ENCODE measurements at regions not wholly inside any gene's neighbourhood (a gene's known extent, or its start where the extent isn't known, plus 50 kb on each side); places are given as distances from the start of the nearest gene placed in this dataset.
A peak's percentile ranks its signal among the peaks of the same experiment; 100 is the strongest.

DNA sequence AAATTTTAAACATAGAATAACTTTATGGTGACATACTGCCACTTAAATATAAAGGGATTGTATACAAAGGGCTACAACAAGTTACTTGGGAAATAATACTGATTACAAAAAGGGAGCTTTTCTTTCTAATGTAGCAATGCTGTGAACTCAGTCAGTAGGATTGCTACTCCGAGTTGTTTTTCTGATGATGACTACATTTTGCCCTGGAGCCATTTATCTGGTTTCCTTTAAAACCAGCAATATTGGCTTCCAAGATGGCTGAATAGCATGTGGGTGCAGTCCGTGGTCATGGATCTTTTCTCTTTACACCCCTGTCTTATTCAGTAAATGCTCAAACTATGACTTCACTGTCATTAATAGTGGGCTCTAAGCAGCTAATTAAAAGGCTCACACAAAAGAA, 92.6 kb upstream of the NEK7 start:
- Histone ChIP-seq H4K20me1 (ENCODE audit: control insufficient read depth, extremely low read depth, insufficient read depth, low read length) (no peaks in the 10 kb centered on the region), H2AFZ (ENCODE audit: low read length) (no peak overlapping the region), H3K36me3 (ENCODE audit: control insufficient read depth, insufficient read depth, low read length) (no peaks in the 10 kb centered on the region), H3K4me1 (ENCODE audit: control insufficient read depth, extremely low read depth, insufficient read depth, low read length) (no peaks in the 10 kb centered on the region), H3K9ac (ENCODE audit: insufficient read depth, low read length) (no peak overlapping the region), H3K9me3 (ENCODE audit: control insufficient read depth, insufficient read depth, low read depth, low read length) (no peaks in the 10 kb centered on the region), H3K27ac (ENCODE audit: insufficient read depth, low read length) (no peak overlapping the region), H3K4me3 (replicated peaks in 1 of 4; ENCODE audit: control extremely low read depth in 1 of 4, insufficient read depth in 1 of 4, low read depth in 3 of 4, low read length in 4 of 4) (no peak overlapping the region), H3K27me3 (ENCODE audit: control insufficient read depth, insufficient read depth, low read length) (no peaks in the 10 kb centered on the region), H3K4me2 (ENCODE audit: extremely low read depth, insufficient read depth, low read length) (no peak overlapping the region), H3K79me2 (ENCODE audit: control insufficient read depth, insufficient read depth, low read length) (no peaks in the 10 kb centered on the region)
- no peak for DNase-seq (ENCODE audit: low read depth in 2 of 2)
- TF ChIP-seq EZH2 (IDR thresholded peaks at IDR 0.05; ENCODE audit: low read length, missing control alignments), result no peak
- TF ChIP-seq, protein P1, sequence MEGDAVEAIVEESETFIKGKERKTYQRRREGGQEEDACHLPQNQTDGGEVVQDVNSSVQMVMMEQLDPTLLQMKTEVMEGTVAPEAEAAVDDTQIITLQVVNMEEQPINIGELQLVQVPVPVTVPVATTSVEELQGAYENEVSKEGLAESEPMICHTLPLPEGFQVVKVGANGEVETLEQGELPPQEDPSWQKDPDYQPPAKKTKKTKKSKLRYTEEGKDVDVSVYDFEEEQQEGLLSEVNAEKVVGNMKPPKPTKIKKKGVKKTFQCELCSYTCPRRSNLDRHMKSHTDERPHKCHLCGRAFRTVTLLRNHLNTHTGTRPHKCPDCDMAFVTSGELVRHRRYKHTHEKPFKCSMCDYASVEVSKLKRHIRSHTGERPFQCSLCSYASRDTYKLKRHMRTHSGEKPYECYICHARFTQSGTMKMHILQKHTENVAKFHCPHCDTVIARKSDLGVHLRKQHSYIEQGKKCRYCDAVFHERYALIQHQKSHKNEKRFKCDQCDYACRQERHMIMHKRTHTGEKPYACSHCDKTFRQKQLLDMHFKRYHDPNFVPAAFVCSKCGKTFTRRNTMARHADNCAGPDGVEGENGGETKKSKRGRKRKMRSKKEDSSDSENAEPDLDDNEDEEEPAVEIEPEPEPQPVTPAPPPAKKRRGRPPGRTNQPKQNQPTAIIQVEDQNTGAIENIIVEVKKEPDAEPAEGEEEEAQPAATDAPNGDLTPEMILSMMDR (conservative IDR thresholded peaks at IDR 0.05 in 1 of 2, IDR thresholded peaks at IDR 0.05 in 1 of 2; ENCODE audit: low read depth in 1 of 2, low read length in 2 of 2), result no peak

DNA sequence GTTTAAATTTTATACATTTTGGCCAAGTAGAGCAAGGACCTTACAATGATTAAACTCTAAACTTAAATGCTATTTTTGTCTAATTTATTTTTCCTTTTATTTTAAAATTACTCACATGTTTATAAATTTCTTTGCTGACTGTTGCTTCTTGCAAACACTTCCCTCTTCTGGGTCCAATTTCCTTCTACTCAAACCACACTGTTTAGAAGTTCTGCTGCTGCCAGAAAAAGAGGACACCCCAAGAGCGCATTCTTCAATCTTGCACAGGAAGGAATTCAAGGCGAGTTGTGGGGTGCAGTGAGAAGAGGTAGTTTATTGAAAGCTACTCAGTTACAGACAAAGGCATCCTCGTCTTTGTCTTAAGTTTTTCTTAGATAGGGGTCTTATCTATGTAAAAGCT, 88.5 kb upstream of the NEK7 start:
- Histone ChIP-seq H4K20me1 (ENCODE audit: control insufficient read depth, extremely low read depth, insufficient read depth, low read length) (no peaks in the 10 kb centered on the region), H3K36me3 (ENCODE audit: control insufficient read depth, insufficient read depth, low read length) (no peaks in the 10 kb centered on the region), H3K4me1 (ENCODE audit: control insufficient read depth, extremely low read depth, insufficient read depth, low read length) (no peaks in the 10 kb centered on the region), H3K9me3 (ENCODE audit: control insufficient read depth, insufficient read depth, low read depth, low read length) (no peaks in the 10 kb centered on the region), H3K9ac (ENCODE audit: insufficient read depth, low read length) (no peak overlapping the region), H3K4me3 (replicated peaks in 1 of 4; ENCODE audit: control extremely low read depth in 1 of 4, insufficient read depth in 1 of 4, low read depth in 3 of 4, low read length in 4 of 4) (no peak overlapping the region), H2AFZ (ENCODE audit: low read length) (no peak overlapping the region), H3K4me2 (ENCODE audit: extremely low read depth, insufficient read depth, low read length) (no peak overlapping the region), H3K79me2 (ENCODE audit: control insufficient read depth, insufficient read depth, low read length) (no peaks in the 10 kb centered on the region), H3K27ac (ENCODE audit: insufficient read depth, low read length) (no peak overlapping the region), H3K27me3 (ENCODE audit: control insufficient read depth, insufficient read depth, low read length) (no peaks in the 10 kb centered on the region)
- TF ChIP-seq, protein P1 (conservative IDR thresholded peaks at IDR 0.05 in 1 of 2, IDR thresholded peaks at IDR 0.05 in 1 of 2; ENCODE audit: low read depth in 1 of 2, low read length in 2 of 2), result no peak
- no peak for TF ChIP-seq EZH2 (IDR thresholded peaks at IDR 0.05; ENCODE audit: low read length, missing control alignments)
- DNase-seq (ENCODE audit: low read depth in 2 of 2), result peak in 1 of 2 donors; percentile 11

DNA sequence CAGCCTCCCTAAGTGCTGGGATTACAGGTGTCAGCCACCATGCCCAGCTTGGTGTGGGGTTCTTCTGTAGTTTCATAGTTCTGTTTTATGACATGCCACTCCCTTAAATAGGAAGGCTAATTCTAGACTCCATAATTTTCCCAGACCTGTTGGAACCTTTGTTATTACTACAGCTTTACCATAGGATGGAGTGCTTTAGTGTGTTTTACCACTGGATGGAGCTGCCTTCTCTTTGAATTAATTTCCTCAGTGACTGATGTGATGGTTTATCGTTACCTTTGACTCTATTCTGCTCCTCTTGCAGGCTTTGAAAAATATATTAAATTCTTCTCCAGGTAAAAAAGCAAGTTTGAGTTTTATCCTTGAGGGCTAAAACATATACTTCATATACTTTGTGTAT, 84.6 kb upstream of the NEK7 start:
- peak; percentile 1 to 9 for DNase-seq (ENCODE audit: low read depth in 2 of 2)
- TF ChIP-seq, protein P1 (conservative IDR thresholded peaks at IDR 0.05 in 1 of 2, IDR thresholded peaks at IDR 0.05 in 1 of 2; ENCODE audit: low read depth in 1 of 2, low read length in 2 of 2), result no peak
- no peak overlapping the region for H2AFZ ChIP-seq (ENCODE audit: low read length)

More for the DNA sequence above, 84.6 kb upstream of the NEK7 start:
- Histone ChIP-seq H3K27me3 (ENCODE audit: control insufficient read depth, insufficient read depth, low read length) (no peaks in the 10 kb centered on the region), H3K4me1 (ENCODE audit: control insufficient read depth, extremely low read depth, insufficient read depth, low read length) (no peaks in the 10 kb centered on the region), H3K27ac (ENCODE audit: insufficient read depth, low read length) (no peak overlapping the region), H3K9me3 (ENCODE audit: control insufficient read depth, insufficient read depth, low read depth, low read length) (no peaks in the 10 kb centered on the region), H3K79me2 (ENCODE audit: control insufficient read depth, insufficient read depth, low read length) (no peaks in the 10 kb centered on the region), H3K36me3 (ENCODE audit: control insufficient read depth, insufficient read depth, low read length) (no peaks in the 10 kb centered on the region), H3K9ac (ENCODE audit: insufficient read depth, low read length) (no peak overlapping the region), H3K4me2 (ENCODE audit: extremely low read depth, insufficient read depth, low read length) (no peak overlapping the region), H4K20me1 (ENCODE audit: control insufficient read depth, extremely low read depth, insufficient read depth, low read length) (no peaks in the 10 kb centered on the region), H3K4me3 (replicated peaks in 1 of 4; ENCODE audit: control extremely low read depth in 1 of 4, insufficient read depth in 1 of 4, low read depth in 3 of 4, low read length in 4 of 4) (no peak overlapping the region)

Measured in fibroblast of lung (primary cell).